ENCODE measurements at regions not wholly inside any gene's neighbourhood (a gene's known extent, or its start where the extent isn't known, plus 50 kb on each side); places are given as distances from the start of the nearest gene placed in this dataset.

DNA sequence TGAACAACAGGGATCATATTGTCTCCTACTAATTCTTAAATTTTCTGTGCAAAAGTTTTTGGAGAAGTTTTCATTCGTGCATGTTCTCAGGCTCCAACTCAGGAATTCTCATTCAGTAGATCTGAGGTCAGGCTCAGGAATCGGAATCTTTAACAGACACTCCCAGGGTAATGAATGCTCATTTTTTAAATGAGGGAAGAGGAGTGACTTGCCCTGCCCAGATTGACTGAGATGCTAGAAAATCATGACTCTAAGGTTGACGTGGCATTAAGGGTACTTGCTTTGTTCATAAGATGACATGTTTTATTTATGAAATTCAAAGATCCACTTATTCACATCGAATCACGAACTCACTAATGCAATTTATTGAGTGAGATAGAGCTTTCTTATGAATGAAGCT, 196.6 kb upstream of the NPVF start:
- H3K36me3 ChIP-seq, result no peaks in the 10 kb centered on the region
- H3K27ac ChIP-seq, result no peak overlapping the region
- H3K9me3 ChIP-seq (ENCODE audit: severe bottlenecking), result no peaks in the 10 kb centered on the region
- no peaks in the 10 kb centered on the region for H3K27me3 ChIP-seq (ENCODE audit: insufficient read depth, low read depth, severe bottlenecking)
- TF ChIP-seq CTCF (IDR thresholded peaks at IDR 0.05; ENCODE audit: low read depth, low read length), result no peak
- H3K4me3 ChIP-seq (ENCODE audit: low read depth, low read length), result no peak overlapping the region
- no peak for DNase-seq

- no peak for DNase-seq
- Histone ChIP-seq H3K27ac (no peak overlapping the region), H3K4me3 (ENCODE audit: low read depth, low read length) (no peak overlapping the region), H3K27me3 (ENCODE audit: insufficient read depth, low read depth, severe bottlenecking) (no peaks in the 10 kb centered on the region), H3K9me3 (ENCODE audit: severe bottlenecking) (no peaks in the 10 kb centered on the region), H3K36me3 (no peaks in the 10 kb centered on the region)
- TF ChIP-seq CTCF (IDR thresholded peaks at IDR 0.05; ENCODE audit: low read depth, low read length), result no peak
Observed at GRCh38 chr7:25427721-25428120, 199.4 kb upstream of the NPVF start.

- Histone ChIP-seq H3K9me3 (ENCODE audit: severe bottlenecking) (no peaks in the 10 kb centered on the region), H3K27ac (no peak overlapping the region), H3K27me3 (ENCODE audit: insufficient read depth, low read depth, severe bottlenecking) (no peaks in the 10 kb centered on the region), H3K4me3 (ENCODE audit: low read depth, low read length) (no peak overlapping the region), H3K36me3 (no peaks in the 10 kb centered on the region)
- TF ChIP-seq CTCF (IDR thresholded peaks at IDR 0.05; ENCODE audit: low read depth, low read length), result no peak
- DNase-seq, result no peak
Observed at GRCh38 chr7:25429731-25430130, 201.4 kb upstream of the NPVF start.

DNA sequence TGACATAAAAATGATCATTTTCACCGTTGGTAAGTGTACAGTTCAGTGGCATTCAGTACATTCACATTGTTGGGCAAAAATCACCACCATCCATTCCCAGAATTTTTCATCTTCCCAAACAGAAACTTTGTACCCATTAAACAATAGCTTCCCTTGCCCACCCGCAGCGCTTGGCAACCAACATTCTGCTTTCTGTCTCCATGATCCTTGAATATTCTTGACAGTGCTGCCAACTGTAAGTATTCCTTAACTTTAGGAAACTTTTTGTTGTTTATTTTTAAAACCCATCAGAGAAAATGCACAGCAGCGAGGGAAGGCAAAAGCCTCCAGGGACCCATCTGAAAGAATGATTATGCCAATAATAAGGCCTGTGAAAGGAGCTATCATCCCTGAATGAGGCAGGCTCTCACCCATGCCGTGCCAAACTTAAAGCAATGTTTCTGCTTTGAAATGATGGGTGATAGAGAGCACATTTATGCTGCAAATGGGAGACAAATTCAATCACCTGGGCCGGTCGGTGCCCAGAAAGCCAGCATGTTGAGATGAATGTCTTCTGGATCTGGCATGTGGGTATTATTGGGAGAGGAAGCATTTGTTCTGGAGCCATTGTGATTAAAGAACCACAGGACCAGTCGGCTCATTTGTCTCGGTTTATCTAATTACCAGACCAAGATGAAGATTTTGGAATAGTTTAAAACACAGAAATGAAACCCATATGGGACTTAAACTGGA, 202.1 kb upstream of the NPVF start:
- Histone ChIP-seq H3K36me3 (no peaks in the 10 kb centered on the region), H3K27me3 (ENCODE audit: insufficient read depth, low read depth, severe bottlenecking) (no peaks in the 10 kb centered on the region), H3K27ac (no peak overlapping the region), H3K9me3 (ENCODE audit: severe bottlenecking) (no peaks in the 10 kb centered on the region), H3K4me3 (ENCODE audit: low read depth, low read length) (no peak overlapping the region)
- no peak for DNase-seq
- TF ChIP-seq CTCF (IDR thresholded peaks at IDR 0.05; ENCODE audit: low read depth, low read length), result no peak

- no peak for TF ChIP-seq CTCF (IDR thresholded peaks at IDR 0.05; ENCODE audit: low read depth, low read length)
Observed at GRCh38 chr7:25431956-25432450, 203.7 kb upstream of the NPVF start.

DNA sequence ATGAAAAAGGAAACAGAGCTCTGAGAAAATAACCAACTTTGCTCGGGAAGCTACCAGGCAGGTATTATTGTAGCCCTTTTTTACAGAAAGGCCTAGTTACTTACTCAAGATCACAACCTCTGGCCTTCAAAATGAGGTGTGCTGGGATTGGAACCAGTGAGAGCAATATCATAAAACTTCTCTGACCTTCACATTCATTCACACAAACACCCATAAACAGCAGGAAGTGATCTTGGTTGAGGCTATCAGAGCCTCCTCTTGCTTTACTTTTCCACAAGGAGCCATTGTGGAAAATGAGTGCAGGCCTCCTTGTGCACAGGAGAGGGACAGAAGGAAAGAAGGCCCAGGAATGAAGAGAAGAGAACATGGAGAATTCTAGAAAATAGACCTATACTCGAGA, 204.5 kb upstream of the NPVF start:
- no peaks in the 10 kb centered on the region for H3K27me3 ChIP-seq (ENCODE audit: insufficient read depth, low read depth, severe bottlenecking)
- DNase-seq, result no peak
- no peaks in the 10 kb centered on the region for H3K36me3 ChIP-seq
- no peak for TF ChIP-seq CTCF (IDR thresholded peaks at IDR 0.05; ENCODE audit: low read depth, low read length)
- no peak overlapping the region for H3K4me3 ChIP-seq (ENCODE audit: low read depth, low read length)
- H3K27ac ChIP-seq, result no peak overlapping the region
- H3K9me3 ChIP-seq (ENCODE audit: severe bottlenecking), result no peaks in the 10 kb centered on the region

More at GRCh38 chr7:25431956-25432450, 203.7 kb upstream of the NPVF start:
- no peak for DNase-seq
- Histone ChIP-seq H3K9me3 (ENCODE audit: severe bottlenecking) (no peaks in the 10 kb centered on the region), H3K4me3 (ENCODE audit: low read depth, low read length) (no peak overlapping the region), H3K27ac (no peak overlapping the region), H3K36me3 (no peaks in the 10 kb centered on the region), H3K27me3 (ENCODE audit: insufficient read depth, low read depth, severe bottlenecking) (no peaks in the 10 kb centered on the region)

Data from WERI-Rb-1 (cell line).